MM.1S (cell line): ENCODE measurements at regions not wholly inside any gene's neighbourhood (a gene's known extent, or its start where the extent isn't known, plus 50 kb on each side); places are given as distances from the start of the nearest gene placed in this dataset.

Source experiments
- DNase-seq: peaks from one replicate; pipeline ENCODE4 v3.0.0-alpha.2; 2015
- H2AFZ ChIP-seq: fragments of 300-600 bp; sonication (generic); 2 replicates; pipeline ENCODE4 v1.6.0; 2016; ENCODE audit warnings: antibody characterized with exemption, low read length
- H3F3A ChIP-seq: fragments of 300-600 bp; sonication (generic); 2 replicates; pipeline ENCODE4 v1.6.1; 2016; ENCODE audit warnings: mild to moderate bottlenecking, antibody characterized with exemption, low read length, moderate library complexity, mixed read lengths; ENCODE audit not compliant: insufficient read depth
- H3K27ac ChIP-seq: fragments of 300-600 bp; sonication (generic); 2 replicates; pipeline ENCODE4 v1.5.1; 2016; ENCODE audit warnings: mild to moderate bottlenecking, low read length
- H3K27me3 ChIP-seq: fragments of 300-600 bp; sonication (generic); replicated peaks from 2 replicates; pipeline ENCODE4 v1.6.0; 2016; ENCODE audit warnings: low read length; ENCODE audit not compliant: insufficient read depth
- H3K36me3 ChIP-seq: fragments of 300-600 bp; sonication (generic); replicated peaks from 2 replicates; pipeline ENCODE4 v1.6.1; 2016; ENCODE audit warnings: mild to moderate bottlenecking, low read length, mixed read lengths; ENCODE audit not compliant: insufficient read depth
- H3K4me1 ChIP-seq: fragments of 300-600 bp; sonication (generic); 2 replicates; pipeline ENCODE4 v1.6.1; 2016; ENCODE audit warnings: low read length, mixed read lengths
- H3K4me2 ChIP-seq: fragments of 300-600 bp; sonication (generic); 2 replicates; pipeline ENCODE4 v1.6.0; 2016; ENCODE audit warnings: low read depth, low read length
- H3K4me3 ChIP-seq: fragments of 300-600 bp; sonication (generic); 2 replicates; pipeline ENCODE4 v1.5.1; 2016; ENCODE audit warnings: low read length, mixed read lengths
- H3K79me2 ChIP-seq: fragments of 300-600 bp; sonication (generic); 2 replicates; pipeline ENCODE4 v1.6.1; 2016; ENCODE audit warnings: mixed run types, low read length, mixed read lengths
- H3K9ac ChIP-seq: fragments of 300-600 bp; sonication (generic); 2 replicates; pipeline ENCODE4 v1.6.1; 2016; ENCODE audit warnings: low read length, mixed read lengths
- H3K9me2 ChIP-seq: fragments of 300-600 bp; sonication (generic); replicated peaks from 2 replicates; pipeline ENCODE4 v1.6.1; 2016; ENCODE audit warnings: mild to moderate bottlenecking, low read length, mixed read lengths; ENCODE audit not compliant: insufficient read depth
- H3K9me3 ChIP-seq: fragments of 300-600 bp; sonication (generic); replicated peaks from 2 replicates; pipeline ENCODE4 v1.6.1; 2016; ENCODE audit warnings: mild to moderate bottlenecking, low read length, mixed read lengths; ENCODE audit not compliant: insufficient read depth
- H4K20me1 ChIP-seq: fragments of 300-600 bp; sonication (generic); 2 replicates; pipeline ENCODE4 v1.6.1; 2016; ENCODE audit warnings: mild to moderate bottlenecking, low read length, moderate library complexity, mixed read lengths; ENCODE audit not compliant: insufficient read depth
- CTCF ChIP-seq: fragments of 300-600 bp; sonication (generic); IDR thresholded peaks from 2 replicates; pipeline ENCODE4 v1.5.1; 2016; ENCODE audit warnings: antibody characterized with exemption, low read length, mixed read lengths
- EZH2 ChIP-seq: fragments of 300-600 bp; sonication (generic); optimal IDR thresholded peaks from 2 replicates; pipeline ENCODE3; 2017; ENCODE audit warnings: low read depth, mild to moderate bottlenecking, antibody characterized with exemption, low read length, mixed read lengths
- EZH2phosphoT487 ChIP-seq: fragments of 300-600 bp; sonication (generic); IDR thresholded peaks from 2 replicates; pipeline ENCODE4 v1.6.1; 2018; ENCODE audit warnings: antibody characterized with exemption, low read length

GRCh38 chr11:37817727-37818270, 1219.8 kb upstream of the RAG2 start:
- Histone ChIP-seq H2AFZ (no peak overlapping the region), H3K4me2 (no peak overlapping the region), H3K9me2 (no peaks in the 10 kb centered on the region), H3K9me3 (no peaks in the 10 kb centered on the region), H3K9ac (no peak overlapping the region), H4K20me1 (no peaks in the 10 kb centered on the region), H3K27me3 (no peaks in the 10 kb centered on the region), H3K27ac (no peak overlapping the region), H3K4me1 (no peaks in the 10 kb centered on the region), H3K79me2 (no peaks in the 10 kb centered on the region), H3K36me3 (no peaks in the 10 kb centered on the region), H3F3A (no peaks in the 10 kb centered on the region), H3K4me3 (no peak overlapping the region)
- no peak for TF ChIP-seq CTCF
- no peak for TF ChIP-seq EZH2
- no peak for TF ChIP-seq EZH2phosphoT487
- no peak for DNase-seq

- H3K27ac ChIP-seq: no peak overlapping the region
- DNase-seq: no peak
- H3K9me3 ChIP-seq: no peaks in the 10 kb centered on the region
- H3K4me3 ChIP-seq: no peak overlapping the region
- H4K20me1 ChIP-seq: no peaks in the 10 kb centered on the region
- no peaks in the 10 kb centered on the region for H3K4me1 ChIP-seq
- H3K79me2 ChIP-seq: no peaks in the 10 kb centered on the region
- no peaks in the 10 kb centered on the region for H3K36me3 ChIP-seq
- H3K27me3 ChIP-seq: no peaks in the 10 kb centered on the region
- no peak overlapping the region for H3K9ac ChIP-seq
- H3F3A ChIP-seq: no peaks in the 10 kb centered on the region
- H2AFZ ChIP-seq: no peak overlapping the region
- TF ChIP-seq EZH2phosphoT487: no peak
- TF ChIP-seq CTCF: no peak
- TF ChIP-seq EZH2: no peak
- H3K9me2 ChIP-seq: no peaks in the 10 kb centered on the region
- H3K4me2 ChIP-seq: no peak overlapping the region
Measured at GRCh38 chr11:37812281-37812880, 1214.3 kb upstream of the RAG2 start.

GRCh38 chr11:37811349-37811748, 1213.3 kb upstream of the RAG2 start:
- Histone ChIP-seq H3K36me3 (no peaks in the 10 kb centered on the region), H3F3A (no peaks in the 10 kb centered on the region), H3K27ac (no peak overlapping the region), H3K4me2 (no peak overlapping the region), H3K27me3 (no peaks in the 10 kb centered on the region), H3K4me1 (no peaks in the 10 kb centered on the region), H4K20me1 (no peaks in the 10 kb centered on the region), H3K9me2 (no peaks in the 10 kb centered on the region), H3K9ac (no peak overlapping the region), H3K4me3 (no peak overlapping the region), H2AFZ (no peak overlapping the region), H3K79me2 (no peaks in the 10 kb centered on the region), H3K9me3 (no peaks in the 10 kb centered on the region)
- no peak for DNase-seq
- TF ChIP-seq CTCF: no peak
- TF ChIP-seq EZH2phosphoT487: no peak
- TF ChIP-seq EZH2: no peak
